Nephron (organoid): ENCODE measurements at regions not wholly inside any gene's neighbourhood (a gene's known extent, or its start where the extent isn't known, plus 50 kb on each side); places are given as distances from the start of the nearest gene placed in this dataset.

Experiments
- H3K27ac Mint-ChIP-seq, 3 experiments: 2 replicates each; pipeline ENCODE4 v1.8.0; 2020; ENCODE audit warnings: mixed read lengths in 3 of 3, mild to moderate bottlenecking in 2 of 3, moderate library complexity in 1 of 3
- H3K27me3 Mint-ChIP-seq: 2 replicates; pipeline ENCODE4 v1.8.0; 2021; ENCODE audit warnings: low read depth, mild to moderate bottlenecking, moderate library complexity, mixed read lengths
- H3K36me3 Mint-ChIP-seq: 2 replicates; pipeline ENCODE4 v1.8.0; 2020; ENCODE audit warnings: low read depth, mixed read lengths
- H3K4me1 Mint-ChIP-seq: 2 replicates; pipeline ENCODE4 v1.8.0; 2020; ENCODE audit warnings: mixed read lengths
- H3K4me3 Mint-ChIP-seq, 3 experiments: 2 replicates each; pipeline ENCODE4 v1.8.0; 2020; ENCODE audit warnings: mild to moderate bottlenecking in 3 of 3, mixed read lengths in 3 of 3, moderate library complexity in 2 of 3
- H3K9me3 Mint-ChIP-seq: 2 replicates; pipeline ENCODE4 v1.8.0; 2020; ENCODE audit warnings: mixed read lengths
- CTCF ChIP-seq, 3 experiments: fragments of 200-600 bp; sonication (generic); IDR thresholded peaks; one replicate each; pipeline ENCODE4 v1.5.0; 2021; ENCODE audit warnings: antibody characterized with exemption in 3 of 3; ENCODE audit not compliant: unreplicated experiment in 3 of 3

DNA sequence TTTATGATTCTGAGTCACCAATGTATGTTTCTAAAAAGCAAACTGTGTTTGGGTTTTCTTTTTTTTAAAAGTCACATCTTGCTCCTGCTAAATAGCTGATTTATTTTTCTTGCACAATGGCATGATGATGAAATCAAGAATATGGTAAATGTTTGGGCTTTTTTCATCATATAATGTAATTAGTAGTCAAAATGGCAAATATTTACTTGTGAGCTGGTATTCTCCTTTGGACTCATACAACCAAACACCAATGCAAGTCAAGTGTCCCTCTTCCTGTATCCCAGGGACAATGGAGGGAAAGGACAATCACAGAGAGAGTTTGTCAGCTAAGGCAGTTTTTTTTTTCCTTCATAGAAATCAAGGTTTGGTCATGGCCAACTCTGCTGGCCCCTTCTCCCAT, 94.6 kb upstream of the RALGPS2 start:
- H3K4me3 Mint-ChIP-seq = no peak overlapping the region
- no peak overlapping the region for H3K27ac Mint-ChIP-seq
- no peak for TF ChIP-seq CTCF (IDR thresholded peaks at IDR 0.05; ENCODE audit: unreplicated experiment in 3 of 3)
- H3K36me3 Mint-ChIP-seq = no peaks in the 10 kb centered on the region
- H3K9me3 Mint-ChIP-seq = no peaks in the 10 kb centered on the region
- no peaks in the 10 kb centered on the region for H3K27me3 Mint-ChIP-seq
- peaks cover 45% of the 10 kb centered on the region for H3K4me1 Mint-ChIP-seq

DNA sequence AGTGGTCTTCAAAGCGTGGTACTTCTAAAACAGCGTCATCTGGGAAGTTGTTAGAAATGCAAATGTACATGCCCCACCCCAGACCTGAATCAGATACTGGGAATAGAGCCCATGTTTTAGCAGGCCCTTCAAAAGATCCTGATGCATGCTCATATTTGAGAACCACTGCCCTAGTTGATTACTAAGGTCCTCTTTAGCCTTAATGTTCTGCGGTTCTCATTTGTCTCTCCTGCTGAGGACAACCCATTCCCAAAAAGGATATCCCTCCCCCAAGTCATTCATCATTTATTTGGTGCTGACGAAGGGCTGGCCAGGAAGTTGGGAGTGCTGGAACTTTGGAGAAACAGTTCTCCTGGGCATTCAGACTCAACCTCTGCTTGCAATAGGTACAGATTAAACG, 92.4 kb upstream of the RALGPS2 start:
- TF ChIP-seq CTCF (IDR thresholded peaks at IDR 0.05; ENCODE audit: unreplicated experiment in 3 of 3) = no peak
- no peak overlapping the region for H3K4me3 Mint-ChIP-seq
- peaks cover 4% of the 10 kb centered on the region for H3K27me3 Mint-ChIP-seq
- H3K9me3 Mint-ChIP-seq = no peaks in the 10 kb centered on the region
- H3K27ac Mint-ChIP-seq = no peak overlapping the region
- H3K36me3 Mint-ChIP-seq = no peaks in the 10 kb centered on the region
- H3K4me1 Mint-ChIP-seq = peaks cover 28% of the 10 kb centered on the region

GRCh38 chr1:178633056-178633455, 92.0 kb upstream of the RALGPS2 start:
- no peak for TF ChIP-seq CTCF (IDR thresholded peaks at IDR 0.05; ENCODE audit: unreplicated experiment in 3 of 3)
- no peak overlapping the region for H3K27ac Mint-ChIP-seq
- peaks cover 30% of the 10 kb centered on the region for H3K4me1 Mint-ChIP-seq
- no peaks in the 10 kb centered on the region for H3K9me3 Mint-ChIP-seq
- no peaks in the 10 kb centered on the region for H3K36me3 Mint-ChIP-seq
- H3K27me3 Mint-ChIP-seq = peaks cover 4% of the 10 kb centered on the region
- no peak overlapping the region for H3K4me3 Mint-ChIP-seq

DNA sequence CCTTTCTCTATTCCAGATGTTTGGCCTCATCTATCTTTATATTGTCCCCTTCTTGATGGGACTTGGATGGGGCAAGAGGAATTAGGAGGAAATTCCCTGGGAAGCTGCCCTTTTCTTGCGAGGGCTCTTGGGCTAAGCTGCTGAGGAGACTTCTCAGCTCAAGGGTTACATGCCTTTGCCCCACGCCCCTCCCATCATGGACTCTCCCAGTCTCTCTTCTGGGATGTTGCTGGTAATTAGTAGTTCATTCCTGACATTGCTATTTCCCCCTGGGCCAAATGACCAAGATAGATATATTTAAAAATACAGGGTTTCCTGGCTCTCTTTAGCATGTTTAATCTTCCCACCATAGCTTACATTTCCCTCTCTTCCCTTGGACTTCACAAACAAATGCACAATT, 90.6 kb upstream of the RALGPS2 start:
- no peak for TF ChIP-seq CTCF (IDR thresholded peaks at IDR 0.05; ENCODE audit: unreplicated experiment in 3 of 3)
- Mint-ChIP-seq H3K4me1 (peaks cover 35% of the 10 kb centered on the region), H3K36me3 (no peaks in the 10 kb centered on the region), H3K9me3 (no peaks in the 10 kb centered on the region), H3K27me3 (peaks cover 4% of the 10 kb centered on the region), H3K4me3 (no peak overlapping the region), H3K27ac (no peak overlapping the region)

DNA sequence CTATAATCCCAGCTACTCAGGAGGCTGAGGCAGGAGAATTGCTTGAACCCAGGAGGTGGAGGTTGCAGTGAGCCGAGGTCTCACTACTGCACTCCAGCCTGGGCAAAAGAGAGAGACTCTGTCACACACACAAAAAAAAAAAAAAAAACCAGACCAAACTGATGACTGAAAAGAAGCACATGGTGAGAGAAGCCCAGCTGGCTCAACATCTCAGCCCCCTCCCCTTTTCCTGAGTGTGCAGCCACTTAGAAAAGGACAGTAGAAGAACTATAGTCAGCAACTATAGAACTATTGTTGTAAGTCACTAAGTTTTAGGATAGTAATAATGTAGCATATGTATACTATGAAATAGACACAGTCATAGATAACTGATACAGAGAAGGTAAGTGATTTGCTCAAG, 87.2 kb upstream of the RALGPS2 start:
- TF ChIP-seq CTCF (IDR thresholded peaks at IDR 0.05; ENCODE audit: unreplicated experiment in 3 of 3) = no peak
- Mint-ChIP-seq H3K27me3 (peaks cover 4% of the 10 kb centered on the region), H3K4me1 (peaks cover 50% of the 10 kb centered on the region), H3K27ac (no peak overlapping the region), H3K9me3 (no peaks in the 10 kb centered on the region), H3K36me3 (no peaks in the 10 kb centered on the region), H3K4me3 (no peak overlapping the region)

DNA sequence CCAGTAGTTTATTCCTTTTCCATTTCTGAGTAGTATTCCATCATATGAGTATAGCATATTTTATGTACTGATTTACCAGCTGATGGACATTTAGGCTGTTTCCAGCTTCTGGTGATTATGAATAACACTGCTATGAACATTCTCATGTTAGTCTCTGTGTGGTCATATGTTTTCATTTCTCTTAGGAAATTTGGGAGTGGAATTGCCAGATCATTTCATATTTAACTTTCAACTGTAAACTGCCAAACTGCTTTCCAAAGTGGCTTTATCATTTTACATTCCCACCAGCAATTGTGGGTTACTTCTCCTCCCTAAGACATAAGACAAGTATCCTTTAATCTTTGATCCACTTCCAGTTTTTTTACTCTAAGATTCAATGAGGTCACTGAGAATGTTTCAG, 85.7 kb upstream of the RALGPS2 start:
- H3K27ac Mint-ChIP-seq = no peak overlapping the region
- H3K4me1 Mint-ChIP-seq = peaks cover 60% of the 10 kb centered on the region
- no peaks in the 10 kb centered on the region for H3K9me3 Mint-ChIP-seq
- H3K4me3 Mint-ChIP-seq = no peak overlapping the region
- peaks cover 4% of the 10 kb centered on the region for H3K27me3 Mint-ChIP-seq
- H3K36me3 Mint-ChIP-seq = no peaks in the 10 kb centered on the region
- TF ChIP-seq CTCF (IDR thresholded peaks at IDR 0.05; ENCODE audit: unreplicated experiment in 3 of 3) = no peak
